ENCODE measurements at regions not wholly inside any gene's neighbourhood (a gene's known extent, or its start where the extent isn't known, plus 50 kb on each side); places are given as distances from the start of the nearest gene placed in this dataset.
"Not testable (repeated sequence)": the region's sequence is repeated elsewhere in the genome, so short reads cannot be mapped to it uniquely, and the experiment has no call there.

DNA sequence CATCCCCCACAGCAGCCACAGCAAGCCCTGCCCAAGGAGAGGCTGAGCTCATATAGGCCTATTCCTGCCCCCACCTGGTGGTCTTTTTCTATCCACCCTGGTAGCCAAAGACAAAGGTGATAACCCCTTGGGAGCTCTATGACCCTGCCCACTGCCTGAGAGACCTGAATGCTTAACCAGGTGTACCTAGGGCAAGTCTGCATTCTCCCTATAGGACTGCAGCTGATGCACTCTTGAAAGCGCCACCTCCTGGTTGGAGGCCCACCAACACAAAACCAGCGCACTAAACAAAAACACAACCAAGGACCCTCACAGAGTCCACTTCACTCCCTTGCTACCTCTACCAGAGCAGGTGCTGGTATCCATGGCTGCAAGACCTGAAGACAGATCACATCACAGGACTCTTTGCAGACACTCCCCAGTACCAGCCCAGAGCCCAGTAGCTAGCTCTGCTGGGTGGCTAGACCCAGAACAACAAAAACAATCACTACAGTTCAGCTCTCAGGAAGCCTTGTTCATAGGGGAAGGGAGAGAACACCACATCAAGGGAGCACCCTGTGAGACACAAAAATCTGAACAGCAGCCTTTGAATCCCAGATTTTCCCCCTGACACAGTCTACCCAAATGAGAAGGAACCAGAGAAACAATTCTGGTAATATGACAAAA is 72.8 kb upstream of the SORL1 start:
- H3K27me3 ChIP-seq (ENCODE audit: control insufficient read depth in 2 of 2, insufficient read depth in 2 of 2, low read length in 2 of 2); BruUV-seq (replicated peaks); H3K9ac ChIP-seq (ENCODE audit: insufficient read depth in 1 of 2, low read depth in 2 of 2, low read length in 2 of 2); ATAC-seq; H2AFZ ChIP-seq (ENCODE audit: low read depth, low read length); H3K4me1 ChIP-seq (replicated peaks in 1 of 2; ENCODE audit: control insufficient read depth in 2 of 2, insufficient read depth in 2 of 2, low read length in 2 of 2); H3K4me3 ChIP-seq; FAIRE-seq; H3K4me2 ChIP-seq (ENCODE audit: insufficient read depth, low read length); H3K27ac ChIP-seq (ENCODE audit: extremely low read depth, low read depth, low read length); intact Hi-C loops (cut with micrococcal nuclease); H3K79me2 ChIP-seq (ENCODE audit: control insufficient read depth, insufficient read depth, low read length); H4K20me1 ChIP-seq (replicated peaks; ENCODE audit: control insufficient read depth, insufficient read depth, low read length); H3K36me3 ChIP-seq (ENCODE audit: control insufficient read depth, insufficient read depth, low read length); in situ Hi-C loops (cut with MboI); H3K9me3 ChIP-seq (replicated peaks; ENCODE audit: control insufficient read depth, insufficient read depth, low read depth, low read length); CTCF ChIA-PET (ENCODE audit: low intra/inter-chr PET ratio); H3K9me1 ChIP-seq (ENCODE audit: control insufficient read depth, insufficient read depth, low read length): not testable (repeated sequence)
- POLR2A ChIA-PET: interaction anchor here (0.6 kb wide), 1 partner anchor 133 kb away, joined by 3 read pairs; no protein-coding TSS in a partner anchor
- 0% methylated on average over 2 of the region's 2 CpGs for WGBS (ENCODE audit: insufficient coverage, low coverage, missing lambda C conversion rate)
- DNase-seq (ENCODE audit: extremely low read depth in 1 of 4, low spot score in 3 of 4): peak in 1 of 4 experiments; percentile 8
- 0 out of 6 replicates have a peak, but pooled peaks have one; percentile 14 to 24 (median 18) for TF ChIP-seq CTCF (IDR thresholded peaks at IDR 0.05 in 2 of 3, conservative IDR thresholded peaks at IDR 0.05 in 1 of 3; ENCODE audit: insufficient read depth in 2 of 3, low read depth in 1 of 3, low read length in 3 of 3)

- ChIA-PET POLR2A (no interaction called here), CTCF (ENCODE audit: low intra/inter-chr PET ratio) (no interaction called here)
- FAIRE-seq (no peak), DNase-seq (ENCODE audit: extremely low read depth in 1 of 4, low spot score in 3 of 4) (no peak), ATAC-seq (no peak)
- Histone ChIP-seq H3K4me2 (ENCODE audit: insufficient read depth, low read length) (no peak overlapping the region), H3K79me2 (ENCODE audit: control insufficient read depth, insufficient read depth, low read length) (no peaks in the 10 kb centered on the region), H4K20me1 (replicated peaks; ENCODE audit: control insufficient read depth, insufficient read depth, low read length) (no peaks in the 10 kb centered on the region), H3K36me3 (ENCODE audit: control insufficient read depth, insufficient read depth, low read length) (no peaks in the 10 kb centered on the region), H3K4me3 (no peak overlapping the region), H3K9me3 (replicated peaks; ENCODE audit: control insufficient read depth, insufficient read depth, low read depth, low read length) (no peaks in the 10 kb centered on the region), H2AFZ (ENCODE audit: low read depth, low read length) (no peak overlapping the region), H3K4me1 (replicated peaks in 1 of 2; ENCODE audit: control insufficient read depth in 2 of 2, insufficient read depth in 2 of 2, low read length in 2 of 2) (no peaks in the 10 kb centered on the region), H3K9ac (ENCODE audit: insufficient read depth in 1 of 2, low read depth in 2 of 2, low read length in 2 of 2) (no peak overlapping the region), H3K27me3 (ENCODE audit: control insufficient read depth in 2 of 2, insufficient read depth in 2 of 2, low read length in 2 of 2) (peaks cover 0 to 12% of the 10 kb centered on the region in 2 experiments; a peak in 2 of 5 replicates), H3K27ac (ENCODE audit: extremely low read depth, low read depth, low read length) (no peak overlapping the region), H3K9me1 (ENCODE audit: control insufficient read depth, insufficient read depth, low read length) (no peaks in the 10 kb centered on the region)
- BruUV-seq (replicated peaks): no TSS peak
- in situ Hi-C loops (cut with MboI): no loop called here
- intact Hi-C loops (cut with micrococcal nuclease): no loop called here
- WGBS (ENCODE audit: insufficient coverage, low coverage, missing lambda C conversion rate): 0% methylated on average over 4 of the region's 4 CpGs
- no peak for TF ChIP-seq FOXJ2 (tag; IDR thresholded peaks at IDR 0.05)
- TF ChIP-seq CBX5 (IDR thresholded peaks at IDR 0.05; ENCODE audit: borderline replicate concordance, low read depth): no peak
- no peak for TF ChIP-seq IRF2 (CRISPR knock-in tag; IDR thresholded peaks at IDR 0.05)
- TF ChIP-seq U2AF2 (optimal IDR thresholded peaks at IDR 0.05; ENCODE audit: low read depth, low read length): no peak
- TF ChIP-seq RB1 (IDR thresholded peaks at IDR 0.05; ENCODE audit: low read depth): no peak
- TF ChIP-seq, protein P1, sequence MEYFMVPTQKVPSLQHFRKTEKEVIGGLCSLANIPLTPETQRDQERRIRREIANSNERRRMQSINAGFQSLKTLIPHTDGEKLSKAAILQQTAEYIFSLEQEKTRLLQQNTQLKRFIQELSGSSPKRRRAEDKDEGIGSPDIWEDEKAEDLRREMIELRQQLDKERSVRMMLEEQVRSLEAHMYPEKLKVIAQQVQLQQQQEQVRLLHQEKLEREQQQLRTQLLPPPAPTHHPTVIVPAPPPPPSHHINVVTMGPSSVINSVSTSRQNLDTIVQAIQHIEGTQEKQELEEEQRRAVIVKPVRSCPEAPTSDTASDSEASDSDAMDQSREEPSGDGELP (CRISPR knock-in tag; IDR thresholded peaks at IDR 0.05; ENCODE audit: borderline replicate concordance): no peak
- no peak for TF ChIP-seq HES1 (IDR thresholded peaks at IDR 0.05; ENCODE audit: low read depth)
- TF ChIP-seq MAFF (IDR thresholded peaks at IDR 0.05; ENCODE audit: low read length): no peak
- no peak for TF ChIP-seq BHLHE40 (IDR thresholded peaks at IDR 0.05; ENCODE audit: low read length)
- TF ChIP-seq NFIC (IDR thresholded peaks at IDR 0.05): no peak
- no peak for TF ChIP-seq GABPB2 (CRISPR knock-in tag; conservative IDR thresholded peaks at IDR 0.05)
- TF ChIP-seq SMAD4 (CRISPR knock-in tag; conservative IDR thresholded peaks at IDR 0.05): no peak
- no peak for TF ChIP-seq ESRRA (IDR thresholded peaks at IDR 0.05; ENCODE audit: borderline replicate concordance, low read depth)
Observed at GRCh38 chr11:121383716-121384115, 68.4 kb upstream of the SORL1 start.

Data from K562 (cell line).